ENCODE measurements at regions not wholly inside any gene's neighbourhood (a gene's known extent, or its start where the extent isn't known, plus 50 kb on each side); places are given as distances from the start of the nearest gene placed in this dataset.

GRCh38 chr15:37165395-37165794, 65.0 kb upstream of the MEIS2 start:
- no peak for DNase-seq (ENCODE audit: low spot score)

GRCh38 chr15:37166402-37166801, 66.1 kb upstream of the MEIS2 start:
- H3K4me1 ChIP-seq (replicated peaks), result no peaks in the 10 kb centered on the region
- no peaks in the 10 kb centered on the region for H3K9me3 ChIP-seq
- intact Hi-C loops (cut with DNase I), result no loop called here
- H3K27ac ChIP-seq, result no peak overlapping the region
- no peak for TF ChIP-seq CTCF (IDR thresholded peaks at IDR 0.05)
- no peak for TF ChIP-seq POLR2AphosphoS5 (IDR thresholded peaks at IDR 0.05)
- no peak for TF ChIP-seq POLR2A (IDR thresholded peaks at IDR 0.05)
- no peaks in the 10 kb centered on the region for H3K27me3 ChIP-seq (replicated peaks; ENCODE audit: insufficient read depth)
- DNase-seq (ENCODE audit: low spot score), result no peak
- H3K36me3 ChIP-seq, result no peaks in the 10 kb centered on the region
- 85% methylated on average over 3 of the region's 3 CpGs for WGBS
- H3K4me3 ChIP-seq, result no peak overlapping the region

More at GRCh38 chr15:37165395-37165794, 65.0 kb upstream of the MEIS2 start:
- H3K27me3 ChIP-seq (replicated peaks; ENCODE audit: insufficient read depth), result no peaks in the 10 kb centered on the region
- intact Hi-C loops (cut with DNase I), result no loop called here
- H3K27ac ChIP-seq, result no peak overlapping the region
- no peaks in the 10 kb centered on the region for H3K36me3 ChIP-seq
- no peak overlapping the region for H3K4me3 ChIP-seq
- WGBS, result 60% methylated on average over 3 of the region's 3 CpGs
- H3K4me1 ChIP-seq (replicated peaks), result no peaks in the 10 kb centered on the region
- H3K9me3 ChIP-seq, result no peaks in the 10 kb centered on the region
- TF ChIP-seq CTCF (IDR thresholded peaks at IDR 0.05) (no peak), POLR2A (IDR thresholded peaks at IDR 0.05) (no peak), POLR2AphosphoS5 (IDR thresholded peaks at IDR 0.05) (no peak)

GRCh38 chr15:37181339-37181738, 81.0 kb upstream of the MEIS2 start:
- WGBS, result 46% methylated on average over 1 of the region's 1 CpG
- H3K36me3 ChIP-seq, result no peaks in the 10 kb centered on the region
- no peaks in the 10 kb centered on the region for H3K4me1 ChIP-seq (replicated peaks)
- H3K27me3 ChIP-seq (replicated peaks; ENCODE audit: insufficient read depth), result no peaks in the 10 kb centered on the region
- intact Hi-C loops (cut with DNase I), result no loop called here
- no peak for DNase-seq (ENCODE audit: low spot score)
- no peak overlapping the region for H3K4me3 ChIP-seq
- no peak overlapping the region for H3K27ac ChIP-seq
- no peaks in the 10 kb centered on the region for H3K9me3 ChIP-seq
- TF ChIP-seq POLR2A (IDR thresholded peaks at IDR 0.05), result no peak

GRCh38 chr15:37199545-37199944, 99.2 kb upstream of the MEIS2 start:
- no peaks in the 10 kb centered on the region for H3K27me3 ChIP-seq (replicated peaks; ENCODE audit: insufficient read depth)
- 45% methylated on average over 5 of the region's 5 CpGs for WGBS
- no peak for DNase-seq (ENCODE audit: low spot score)
- no peak overlapping the region for H3K4me3 ChIP-seq
- H3K4me1 ChIP-seq (replicated peaks), result no peaks in the 10 kb centered on the region
- H3K36me3 ChIP-seq, result no peaks in the 10 kb centered on the region
- no peak overlapping the region for H3K27ac ChIP-seq
- no peaks in the 10 kb centered on the region for H3K9me3 ChIP-seq
- TF ChIP-seq CTCF (IDR thresholded peaks at IDR 0.05) (no peak), POLR2AphosphoS5 (IDR thresholded peaks at IDR 0.05) (no peak), POLR2A (IDR thresholded peaks at IDR 0.05) (no peak)
- intact Hi-C loops (cut with DNase I), result no loop called here

GRCh38 chr15:37203050-37203449, 102.7 kb upstream of the MEIS2 start:
- no peak overlapping the region for H3K4me3 ChIP-seq
- H3K4me1 ChIP-seq (replicated peaks), result no peaks in the 10 kb centered on the region
- no peaks in the 10 kb centered on the region for H3K9me3 ChIP-seq
- DNase-seq (ENCODE audit: low spot score), result no peak
- 90% methylated on average over 2 of the region's 2 CpGs for WGBS
- no peak overlapping the region for H3K27ac ChIP-seq
- H3K27me3 ChIP-seq (replicated peaks; ENCODE audit: insufficient read depth), result no peaks in the 10 kb centered on the region
- no peaks in the 10 kb centered on the region for H3K36me3 ChIP-seq
- intact Hi-C loops (cut with DNase I), result no loop called here
- no peak for TF ChIP-seq CTCF (IDR thresholded peaks at IDR 0.05)
- TF ChIP-seq POLR2AphosphoS5 (IDR thresholded peaks at IDR 0.05), result no peak
- TF ChIP-seq POLR2A (IDR thresholded peaks at IDR 0.05), result no peak

Data from prostate gland (tissue), 2 donors.